IgD-negative memory B cell (primary cell): ENCODE measurements at regions not wholly inside any gene's neighbourhood (a gene's known extent, or its start where the extent isn't known, plus 50 kb on each side); places are given as distances from the start of the nearest gene placed in this dataset.

Source experiments
- H3K27ac Mint-ChIP-seq, 3 donors: one replicate each; pipeline ENCODE4 v1.8.0; 2020 to 2022; ENCODE audit warnings: mild to moderate bottlenecking in 3 of 3, mixed read lengths in 3 of 3, moderate library complexity in 1 of 3
- H3K27me3 Mint-ChIP-seq: one replicate; pipeline ENCODE4 v1.8.0; 2021; ENCODE audit warnings: mixed read lengths
- H3K36me3 Mint-ChIP-seq: one replicate; pipeline ENCODE4 v1.8.0; 2020; ENCODE audit warnings: mild to moderate bottlenecking, mixed read lengths
- H3K4me1 Mint-ChIP-seq, 3 donors: one replicate each; pipeline ENCODE4 v1.8.0; 2020 to 2022; ENCODE audit warnings: mixed read lengths in 3 of 3, mild to moderate bottlenecking in 1 of 3
- H3K4me3 Mint-ChIP-seq, 4 donors: one replicate each; pipeline ENCODE4 v1.8.0; 2020 to 2022; ENCODE audit warnings: mild to moderate bottlenecking in 4 of 4, mixed read lengths in 4 of 4, moderate library complexity in 3 of 4
- H3K9me3 Mint-ChIP-seq, 3 donors: one replicate each; pipeline ENCODE4 v1.8.0; 2020 to 2021; ENCODE audit warnings: mixed read lengths in 3 of 3, mild to moderate bottlenecking in 1 of 3

DNA sequence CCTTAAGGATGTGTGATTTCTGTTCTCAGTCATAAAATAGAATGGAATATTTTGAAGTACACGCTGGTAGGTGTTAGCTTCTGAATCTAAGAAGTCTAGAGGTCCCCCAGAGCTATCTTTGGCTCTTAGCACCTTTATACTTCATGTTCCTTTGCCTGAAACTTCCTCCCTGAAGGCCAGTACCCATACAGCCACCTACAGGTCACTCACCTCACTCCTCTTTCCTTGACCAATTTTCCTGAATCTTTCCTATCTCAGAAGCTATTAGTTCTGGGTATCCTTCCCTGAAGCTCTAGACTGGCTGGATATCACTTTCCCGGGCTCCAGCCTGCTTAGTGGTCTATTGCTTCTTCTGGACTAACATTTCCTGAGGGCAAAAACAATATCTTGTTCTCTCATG is 93.4 kb upstream of the EDNRB start:
- Mint-ChIP-seq H3K27me3 (peaks cover 6% of the 10 kb centered on the region), H3K36me3 (peaks cover 5% of the 10 kb centered on the region), H3K9me3 (peaks cover 3 to 5% (median 4%) of the 10 kb centered on the region in 3 donors), H3K27ac (no peak overlapping the region), H3K4me3 (no peak overlapping the region), H3K4me1 (no peaks in the 10 kb centered on the region)

DNA sequence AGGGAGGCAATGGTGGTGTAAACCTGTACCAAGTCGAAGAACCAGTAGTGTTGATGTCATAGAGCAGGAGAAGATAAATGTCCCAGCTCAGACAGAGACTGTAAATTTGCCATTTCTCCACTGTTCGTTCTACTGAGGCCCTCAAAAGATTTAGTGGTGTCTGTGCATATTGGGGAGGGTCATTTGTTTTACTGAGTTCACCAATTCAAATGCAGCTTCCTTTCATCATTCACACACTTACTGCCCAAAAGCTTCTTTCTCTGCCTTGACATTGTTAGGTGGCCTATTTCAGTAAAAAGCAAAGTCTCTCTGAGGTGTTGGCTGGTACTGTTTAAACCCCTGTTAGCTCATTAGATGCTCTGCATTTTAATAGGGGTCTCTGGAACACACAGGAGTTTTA is 86.2 kb upstream of the EDNRB start:
- Mint-ChIP-seq H3K4me1 (no peaks in the 10 kb centered on the region), H3K27me3 (peaks cover 1% of the 10 kb centered on the region), H3K4me3 (no peak overlapping the region), H3K36me3 (no peaks in the 10 kb centered on the region), H3K9me3 (peaks cover 2 to 11% (median 4%) of the 10 kb centered on the region in 3 donors), H3K27ac (no peak overlapping the region)

DNA sequence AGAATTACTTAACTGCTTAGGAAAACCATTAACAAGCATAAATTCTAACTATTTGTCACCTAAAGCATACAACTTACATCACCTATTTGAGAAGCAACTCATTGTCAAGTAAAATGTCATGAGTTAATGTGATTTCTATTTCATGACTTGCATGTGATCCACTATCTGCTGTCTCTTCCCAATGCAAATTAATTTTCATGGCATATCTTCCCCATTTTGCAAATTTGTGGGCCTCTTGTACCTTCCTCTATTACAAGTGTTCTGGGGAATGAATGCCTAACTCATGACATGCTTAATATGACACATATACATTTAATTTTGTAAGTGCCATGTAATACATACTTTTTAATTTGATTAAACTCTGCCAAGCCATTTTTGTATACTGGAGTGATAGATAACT is 81.1 kb upstream of the EDNRB start:
- Mint-ChIP-seq H3K4me1 (no peaks in the 10 kb centered on the region), H3K27me3 (peaks cover 9% of the 10 kb centered on the region), H3K9me3 (peaks cover 5 to 7% (median 7%) of the 10 kb centered on the region in 3 donors), H3K4me3 (no peak overlapping the region), H3K27ac (no peak overlapping the region), H3K36me3 (peaks cover 2% of the 10 kb centered on the region)

DNA sequence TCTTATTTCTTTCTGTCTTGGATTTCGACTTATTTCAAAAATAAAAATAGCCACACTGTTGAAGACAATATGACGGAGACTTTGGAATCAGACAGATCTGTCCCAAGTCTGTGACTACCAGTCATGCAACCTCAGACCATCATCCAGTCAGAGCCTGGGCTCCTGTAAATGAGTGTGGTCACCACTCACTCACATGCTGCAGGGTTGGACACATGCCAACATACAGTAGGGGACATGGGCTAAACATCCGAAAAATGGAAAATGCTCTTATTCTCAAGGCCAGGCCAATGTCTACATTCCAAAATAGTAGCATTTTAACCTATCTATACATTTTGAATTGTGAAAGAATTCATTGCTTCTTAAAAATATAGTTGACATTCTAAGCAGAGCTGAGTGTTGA is 75.5 kb upstream of the EDNRB start:
- H3K27me3 Mint-ChIP-seq: peaks cover 7% of the 10 kb centered on the region
- H3K27ac Mint-ChIP-seq: no peak overlapping the region
- H3K36me3 Mint-ChIP-seq: peaks cover 2% of the 10 kb centered on the region
- peaks cover 0 to 1% (median 0%) of the 10 kb centered on the region in 3 donors for H3K4me1 Mint-ChIP-seq
- no peak overlapping the region for H3K4me3 Mint-ChIP-seq
- peaks cover 0 to 5% (median 4%) of the 10 kb centered on the region in 3 donors for H3K9me3 Mint-ChIP-seq

DNA sequence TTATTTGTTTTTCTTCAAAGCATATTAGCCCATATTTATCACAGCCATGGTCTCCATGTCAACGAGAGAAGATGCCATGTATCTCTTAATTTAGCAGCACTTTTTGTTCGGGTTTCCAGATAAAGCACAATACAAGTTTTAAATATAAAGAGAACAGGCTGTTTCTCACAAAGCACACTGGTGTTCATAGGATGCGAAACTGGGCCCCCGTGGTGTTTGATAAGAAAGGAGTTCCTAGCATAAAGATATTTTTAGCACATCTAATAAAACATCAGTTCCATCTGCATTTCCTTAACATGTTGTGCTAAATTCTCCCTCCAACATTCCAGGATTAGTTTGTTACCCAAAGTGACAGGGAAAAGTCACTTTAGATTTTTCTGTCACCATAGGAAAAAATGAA is 72.4 kb upstream of the EDNRB start:
- H3K27ac Mint-ChIP-seq: no peak overlapping the region
- H3K36me3 Mint-ChIP-seq: peaks cover 2% of the 10 kb centered on the region
- H3K4me3 Mint-ChIP-seq: no peak overlapping the region
- peaks cover 0 to 1% (median 0%) of the 10 kb centered on the region in 3 donors for H3K4me1 Mint-ChIP-seq
- peaks cover 3% of the 10 kb centered on the region for H3K27me3 Mint-ChIP-seq
- peaks cover 0 to 5% (median 0%) of the 10 kb centered on the region in 3 donors for H3K9me3 Mint-ChIP-seq

DNA sequence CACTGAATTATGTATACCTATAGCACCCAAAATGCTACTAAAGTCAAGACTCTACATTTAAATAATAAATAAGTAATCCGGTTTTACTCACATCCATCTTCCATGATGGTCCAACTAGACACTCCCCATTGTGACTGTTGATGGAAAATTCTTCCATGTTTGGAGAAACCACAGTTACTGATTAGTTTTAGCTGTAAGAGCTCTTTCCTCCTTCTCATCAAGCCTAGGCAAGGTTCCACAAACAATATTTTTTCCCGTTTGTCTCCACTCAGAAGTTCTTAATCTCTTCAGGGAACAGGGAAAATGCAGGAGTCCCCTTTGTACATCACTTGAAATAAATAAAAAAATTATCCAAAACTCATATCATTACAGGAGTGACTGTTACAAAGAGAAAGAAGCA is 70.7 kb upstream of the EDNRB start:
- Mint-ChIP-seq H3K4me1 (peaks cover 0 to 1% (median 0%) of the 10 kb centered on the region in 3 donors), H3K27me3 (no peaks in the 10 kb centered on the region), H3K4me3 (no peak overlapping the region), H3K36me3 (no peaks in the 10 kb centered on the region), H3K27ac (no peak overlapping the region), H3K9me3 (no peaks in the 10 kb centered on the region)

DNA sequence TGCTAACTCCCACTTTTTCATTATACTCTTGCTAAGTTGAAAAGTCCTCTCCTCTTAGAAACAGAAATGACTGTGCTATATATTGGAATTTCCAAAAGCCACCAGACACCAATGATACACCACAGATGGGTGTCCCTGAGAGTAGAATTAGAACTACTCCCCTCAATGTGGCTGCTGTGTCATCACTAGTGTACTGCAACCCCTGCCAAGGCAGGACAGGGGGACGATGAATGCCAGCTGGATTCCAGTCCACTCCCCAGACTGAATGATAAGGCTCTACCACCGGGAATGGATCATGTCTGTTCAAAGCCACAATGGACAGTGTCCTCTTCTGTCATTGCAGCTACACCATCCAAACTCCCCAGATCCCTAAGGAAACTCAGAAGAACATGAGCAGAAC is 69.7 kb upstream of the EDNRB start:
- Mint-ChIP-seq H3K27ac (no peak overlapping the region), H3K27me3 (no peaks in the 10 kb centered on the region), H3K4me3 (no peak overlapping the region), H3K4me1 (peaks cover 0 to 1% (median 0%) of the 10 kb centered on the region in 3 donors), H3K9me3 (no peaks in the 10 kb centered on the region), H3K36me3 (no peaks in the 10 kb centered on the region)

DNA sequence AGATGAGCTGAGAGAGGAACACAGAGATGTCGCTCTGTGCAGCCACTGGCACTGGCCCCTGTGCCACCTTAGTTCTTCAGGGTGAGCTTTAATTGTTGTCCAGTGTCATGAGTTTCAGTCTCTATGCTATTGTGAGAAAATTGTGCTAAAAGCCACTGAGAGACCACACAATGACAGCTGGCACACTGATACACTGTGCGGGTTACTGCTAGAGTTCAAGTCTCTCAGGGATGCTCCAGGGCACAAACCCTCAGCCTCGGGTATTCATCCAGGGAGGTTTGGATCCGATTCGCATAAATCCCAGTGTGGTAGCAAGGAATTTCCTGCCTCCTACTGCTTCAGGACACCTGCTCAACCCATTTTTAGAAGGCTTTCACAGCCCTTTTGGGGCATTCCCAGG is 68.1 kb upstream of the EDNRB start:
- Mint-ChIP-seq H3K4me3 (no peak overlapping the region), H3K36me3 (no peaks in the 10 kb centered on the region), H3K4me1 (peaks cover 0 to 1% (median 0%) of the 10 kb centered on the region in 3 donors), H3K27me3 (no peaks in the 10 kb centered on the region), H3K27ac (no peak overlapping the region), H3K9me3 (peaks cover 0 to 1% (median 0%) of the 10 kb centered on the region in 3 donors)

DNA sequence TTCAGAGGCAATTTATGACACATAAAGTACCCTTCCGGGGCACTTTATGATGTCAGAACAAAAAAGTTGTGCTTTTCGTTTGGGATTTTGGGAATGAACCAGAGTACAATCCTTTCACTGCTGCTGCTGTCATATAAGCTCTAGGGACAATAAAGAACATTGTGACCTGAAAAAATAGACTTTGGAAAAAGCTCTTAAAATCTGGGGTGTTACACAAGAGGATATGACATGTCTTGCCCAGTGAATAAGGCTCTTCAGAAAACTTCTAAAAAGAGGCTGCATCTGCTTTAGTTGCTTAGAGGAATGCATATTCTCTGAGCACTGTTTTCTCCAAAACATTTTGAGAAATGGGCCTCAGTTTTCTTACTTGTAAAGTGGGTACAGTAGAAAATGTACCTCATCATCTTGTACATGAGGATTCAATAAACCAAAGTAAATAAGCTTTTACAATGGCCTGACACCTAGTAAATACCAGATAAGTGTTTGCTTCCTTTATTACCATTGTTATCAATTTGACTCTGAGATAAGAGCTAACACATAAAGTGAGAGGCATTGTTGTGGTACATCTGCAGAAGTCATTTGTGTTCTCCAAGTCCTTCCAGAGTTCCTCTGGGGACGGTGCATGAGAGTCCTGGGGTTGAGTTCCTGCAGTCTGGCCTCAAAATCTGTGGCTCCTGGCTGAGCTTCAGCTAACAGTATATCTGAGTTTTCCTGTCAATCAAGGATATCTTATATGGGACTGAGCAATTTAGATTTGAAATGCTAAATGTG is 67.4 kb upstream of the EDNRB start:
- Mint-ChIP-seq H3K27ac (no peak overlapping the region), H3K36me3 (no peaks in the 10 kb centered on the region), H3K4me1 (peaks cover 0 to 1% (median 0%) of the 10 kb centered on the region in 3 donors)

DNA sequence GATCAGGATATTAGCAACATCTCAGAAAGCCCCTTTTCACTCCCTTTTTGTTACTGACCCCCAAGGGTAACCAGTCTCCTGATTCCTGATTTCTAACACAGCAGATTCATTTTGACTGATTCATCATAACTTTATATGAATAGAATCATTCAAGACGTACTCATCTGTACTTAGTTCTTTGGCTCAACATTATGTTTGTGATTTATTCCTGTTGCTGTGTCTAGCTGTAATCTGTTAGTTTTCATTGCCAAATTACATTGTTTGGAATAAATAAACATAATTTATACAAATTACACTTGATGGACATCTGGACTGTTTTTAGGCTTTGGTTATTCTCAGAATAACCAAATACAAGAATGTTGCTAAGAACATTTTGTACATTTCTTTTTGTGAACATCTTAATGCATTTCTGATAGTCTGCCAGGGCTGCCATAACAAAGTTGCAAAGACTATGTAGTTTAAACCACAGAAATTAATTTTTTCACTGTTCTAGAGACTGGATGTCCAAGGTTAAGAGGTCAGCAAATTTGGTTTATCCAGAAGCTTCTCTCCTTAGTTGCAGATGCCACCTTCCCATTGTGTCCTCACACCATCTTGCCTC is 62.8 kb upstream of the EDNRB start:
- H3K27me3 Mint-ChIP-seq: no peaks in the 10 kb centered on the region
- no peak overlapping the region for H3K27ac Mint-ChIP-seq
- H3K36me3 Mint-ChIP-seq: no peaks in the 10 kb centered on the region
- H3K4me3 Mint-ChIP-seq: no peak overlapping the region
- peaks cover 0 to 6% (median 4%) of the 10 kb centered on the region in 3 donors for H3K9me3 Mint-ChIP-seq
- no peaks in the 10 kb centered on the region for H3K4me1 Mint-ChIP-seq

More for the DNA sequence above, 67.4 kb upstream of the EDNRB start:
- Mint-ChIP-seq H3K4me3 (no peak overlapping the region), H3K27me3 (no peaks in the 10 kb centered on the region), H3K9me3 (peaks cover 0 to 3% (median 0%) of the 10 kb centered on the region in 3 donors)

DNA sequence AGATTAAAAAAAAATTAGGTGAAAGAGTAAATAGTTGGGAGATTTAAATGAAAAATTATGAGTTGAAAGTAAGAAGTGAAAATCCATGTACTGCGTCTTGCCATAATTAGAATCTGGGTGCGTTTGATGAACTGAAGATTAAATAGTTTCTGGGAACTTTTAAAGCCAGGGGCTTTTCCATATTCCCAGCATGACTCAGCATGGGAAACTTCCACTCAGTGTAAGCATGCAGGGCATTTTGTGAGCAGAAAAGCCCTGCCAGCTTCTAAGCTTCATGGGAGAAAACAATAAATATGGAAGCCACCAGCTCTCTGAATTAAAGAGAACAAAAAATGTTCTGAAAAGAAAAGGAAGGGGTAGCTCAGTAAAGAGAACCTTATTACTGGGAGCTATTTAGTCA is 62.0 kb upstream of the EDNRB start:
- H3K9me3 Mint-ChIP-seq: peaks cover 0 to 6% (median 4%) of the 10 kb centered on the region in 3 donors
- no peaks in the 10 kb centered on the region for H3K27me3 Mint-ChIP-seq
- no peaks in the 10 kb centered on the region for H3K36me3 Mint-ChIP-seq
- H3K4me3 Mint-ChIP-seq: no peak overlapping the region
- H3K4me1 Mint-ChIP-seq: no peaks in the 10 kb centered on the region
- no peak overlapping the region for H3K27ac Mint-ChIP-seq

DNA sequence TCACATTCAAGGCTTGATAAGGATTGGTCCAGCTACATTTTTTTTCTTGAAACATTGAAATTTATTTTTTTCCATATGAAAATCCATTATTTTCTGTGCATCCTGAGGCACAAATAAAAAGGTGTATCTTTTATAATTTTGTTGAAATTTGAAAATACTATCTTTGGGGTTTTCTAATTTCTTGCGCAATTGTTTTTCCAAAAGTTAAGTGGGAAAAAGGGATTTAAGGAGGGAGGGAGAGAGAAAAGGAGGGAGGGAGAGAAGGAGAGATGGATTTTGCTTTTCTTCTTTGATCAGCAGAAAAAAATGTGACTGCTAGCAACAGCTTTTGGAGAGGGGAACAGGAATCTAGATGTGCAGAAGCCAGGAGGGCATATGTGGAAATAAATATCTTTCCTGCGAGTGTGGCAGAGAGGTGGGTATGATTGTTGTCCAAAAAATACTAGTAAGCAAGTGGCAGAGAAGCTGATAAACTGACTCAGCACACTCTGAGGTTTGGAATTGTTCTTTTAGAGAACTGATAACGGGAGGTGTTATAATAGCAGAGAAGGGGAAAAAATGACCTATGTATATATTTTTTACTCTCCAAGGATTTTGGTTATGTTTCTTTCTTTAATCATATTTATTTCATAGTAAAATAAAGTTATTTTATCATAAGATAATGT is 61.2 kb upstream of the EDNRB start:
- Mint-ChIP-seq H3K27ac (no peak overlapping the region), H3K4me3 (no peak overlapping the region), H3K4me1 (peaks cover 0 to under 1% (median 0%) of the 10 kb centered on the region in 3 donors), H3K27me3 (no peaks in the 10 kb centered on the region), H3K9me3 (peaks cover 0 to 6% (median 5%) of the 10 kb centered on the region in 3 donors), H3K36me3 (peaks cover under 1% of the 10 kb centered on the region)

DNA sequence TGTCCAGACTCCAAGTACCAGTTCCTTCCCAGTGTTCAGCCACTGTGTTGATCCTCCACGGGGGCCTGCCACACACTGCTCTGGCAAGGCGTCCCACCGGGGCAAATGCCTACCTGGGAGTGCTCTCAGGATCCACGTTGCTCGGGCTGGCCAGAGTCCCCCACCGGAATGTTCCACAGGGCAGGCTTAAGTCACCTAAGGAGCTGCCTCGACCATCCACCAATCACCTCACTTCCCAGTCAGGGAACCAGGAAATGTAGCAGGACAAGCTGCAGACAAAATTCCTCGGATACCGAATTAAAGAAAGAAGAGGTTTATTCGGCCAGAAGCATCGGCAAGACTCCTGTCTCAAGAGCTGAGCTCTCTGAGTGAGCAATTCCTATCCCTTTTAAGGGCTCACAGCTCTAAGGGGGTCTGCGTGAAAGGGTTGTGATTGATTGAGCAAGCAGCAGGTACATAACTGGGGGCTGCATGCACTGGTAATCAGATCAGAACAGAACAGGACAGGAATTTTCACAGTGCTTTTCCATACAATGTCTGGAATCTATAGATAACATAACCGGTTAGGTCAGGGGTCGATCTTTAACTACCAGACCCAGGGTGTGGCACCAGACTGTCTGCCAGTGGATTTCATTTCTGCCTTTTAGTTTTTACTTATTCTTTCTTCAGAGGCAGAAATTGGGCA is 56.9 kb upstream of the EDNRB start:
- peaks cover 0 to 2% (median 0%) of the 10 kb centered on the region in 3 donors for H3K4me1 Mint-ChIP-seq
- H3K36me3 Mint-ChIP-seq: peaks cover 2% of the 10 kb centered on the region
- no peaks in the 10 kb centered on the region for H3K27me3 Mint-ChIP-seq
- peak overlapping the region in 1 of 3 donors; percentile 4 for H3K27ac Mint-ChIP-seq
- H3K9me3 Mint-ChIP-seq: peaks cover 0 to 7% (median 4%) of the 10 kb centered on the region in 3 donors
- no peak overlapping the region for H3K4me3 Mint-ChIP-seq

DNA sequence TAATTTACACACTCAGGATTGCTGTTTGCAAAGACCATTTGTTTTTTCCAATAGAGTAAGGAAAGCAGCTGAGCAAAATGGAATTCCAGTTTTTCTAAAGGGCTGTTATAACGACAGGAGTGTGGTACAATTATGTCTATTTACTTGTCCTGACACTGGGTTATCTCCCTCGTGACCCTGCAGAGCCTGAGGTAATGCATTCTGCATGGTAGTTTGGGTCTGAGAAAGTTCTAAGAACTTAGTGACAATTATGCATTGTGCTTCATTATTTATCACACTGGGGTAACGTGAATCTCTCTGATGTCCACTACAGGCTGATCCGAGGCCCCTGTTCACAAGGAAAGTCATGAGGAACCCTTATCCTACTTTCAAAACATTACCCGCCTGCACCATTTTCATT is 50.7 kb upstream of the EDNRB start:
- H3K4me1 Mint-ChIP-seq: no peaks in the 10 kb centered on the region
- peaks cover 0 to 3% (median 0%) of the 10 kb centered on the region in 3 donors for H3K9me3 Mint-ChIP-seq
- no peaks in the 10 kb centered on the region for H3K27me3 Mint-ChIP-seq
- H3K36me3 Mint-ChIP-seq: no peaks in the 10 kb centered on the region
- no peak overlapping the region for H3K4me3 Mint-ChIP-seq
- H3K27ac Mint-ChIP-seq: no peak overlapping the region
